NCI-H460 (cell line): ENCODE measurements at regions not wholly inside any gene's neighbourhood (a gene's known extent, or its start where the extent isn't known, plus 50 kb on each side); places are given as distances from the start of the nearest gene placed in this dataset.
"Not testable (repeated sequence)": the region's sequence is repeated elsewhere in the genome, so short reads cannot be mapped to it uniquely, and the experiment has no call there.

Experiments used
- DNase-seq: peaks from one replicate; pipeline ENCODE4 v3.0.0-alpha.2; 2016; ENCODE audit warnings: low read depth; ENCODE audit errors: extremely low read depth

GRCh38 chrX:40852586-40852985 lies 117.2 kb upstream of the MED14 start:
- no peak for DNase-seq

GRCh38 chrX:40853004-40853815 lies 117.9 kb upstream of the MED14 start:
- DNase-seq: no peak

- no peak for DNase-seq
These were observed 118.4 kb upstream of the MED14 start for GRCh38 chrX:40853816-40854123.

GRCh38 chrX:40854242-40854641 lies 118.9 kb upstream of the MED14 start:
- no peak for DNase-seq

GRCh38 chrX:40855411-40855810 lies 120.1 kb upstream of the MED14 start:
- no peak for DNase-seq

GRCh38 chrX:40855932-40856515 lies 120.7 kb upstream of the MED14 start:
- DNase-seq: no peak

GRCh38 chrX:40861952-40862554 lies 126.7 kb upstream of the MED14 start:
- DNase-seq: not testable (repeated sequence)

- DNase-seq: not testable (repeated sequence)
These were observed 127.9 kb upstream of the MED14 start for GRCh38 chrX:40863260-40863659.

- DNase-seq: no peak
These were observed 128.3 kb upstream of the MED14 start for GRCh38 chrX:40863671-40864070.

GRCh38 chrX:40864972-40865371 lies 129.6 kb upstream of the MED14 start:
- DNase-seq: no peak

GRCh38 chrX:40866893-40867292 lies 131.6 kb upstream of the MED14 start:
- DNase-seq: no peak

- DNase-seq: no peak
These were observed 132.0 kb upstream of the MED14 start for GRCh38 chrX:40867352-40867751.

GRCh38 chrX:40868868-40869267 lies 133.5 kb upstream of the MED14 start:
- no peak for DNase-seq

GRCh38 chrX:40870982-40871381 lies 135.6 kb upstream of the MED14 start:
- DNase-seq: not testable (repeated sequence)

- DNase-seq: no peak
These were observed 136.2 kb upstream of the MED14 start for GRCh38 chrX:40871385-40872082.

GRCh38 chrX:40872351-40872750 lies 137.0 kb upstream of the MED14 start:
- no peak for DNase-seq

GRCh38 chrX:40875476-40875875 lies 140.1 kb upstream of the MED14 start:
- no peak for DNase-seq

- peak; percentile 29 for DNase-seq
These were observed 142.5 kb upstream of the MED14 start for GRCh38 chrX:40877887-40878286.

- no peak for DNase-seq
These were observed 143.4 kb upstream of the MED14 start for GRCh38 chrX:40878766-40879165.

- not testable (repeated sequence) for DNase-seq
These were observed 143.8 kb upstream of the MED14 start for GRCh38 chrX:40879172-40879571.

GRCh38 chrX:40880712-40881111 lies 145.4 kb upstream of the MED14 start:
- no peak for DNase-seq
